ENCODE measurements at regions not wholly inside any gene's neighbourhood (a gene's known extent, or its start where the extent isn't known, plus 50 kb on each side); places are given as distances from the start of the nearest gene placed in this dataset.

DNA sequence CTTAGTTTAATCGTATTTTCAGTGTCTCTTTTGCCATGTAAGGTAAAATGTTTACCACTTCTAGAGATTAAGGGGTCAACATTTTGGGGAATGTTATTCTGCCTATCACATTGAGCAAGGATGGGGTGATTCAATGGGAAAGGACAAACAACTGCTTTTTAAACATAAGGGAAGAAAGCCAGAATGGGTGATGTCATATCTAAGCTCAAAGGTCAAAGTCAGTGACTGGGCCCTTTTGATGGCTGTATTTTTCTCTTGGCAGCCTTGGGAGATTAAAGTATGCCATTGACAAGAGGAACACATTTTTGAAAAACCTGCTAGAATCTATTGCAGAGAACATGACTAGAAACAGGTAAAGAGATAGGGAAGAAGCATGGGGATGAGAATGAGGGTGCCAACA is 477.3 kb upstream of the IRAK1BP1 start:
- no peaks in the 10 kb centered on the region for H3K36me3 ChIP-seq (replicated peaks)
- in situ Hi-C loops (cut with HindIII; ENCODE audit: low pct_ligation_motif_present, low sequenced_read_pairs): no loop called here
- DNase-seq: no peak
- H3K4me3 ChIP-seq (ENCODE audit: low read depth, low read length): no peak overlapping the region
- TF ChIP-seq, protein P1, sequence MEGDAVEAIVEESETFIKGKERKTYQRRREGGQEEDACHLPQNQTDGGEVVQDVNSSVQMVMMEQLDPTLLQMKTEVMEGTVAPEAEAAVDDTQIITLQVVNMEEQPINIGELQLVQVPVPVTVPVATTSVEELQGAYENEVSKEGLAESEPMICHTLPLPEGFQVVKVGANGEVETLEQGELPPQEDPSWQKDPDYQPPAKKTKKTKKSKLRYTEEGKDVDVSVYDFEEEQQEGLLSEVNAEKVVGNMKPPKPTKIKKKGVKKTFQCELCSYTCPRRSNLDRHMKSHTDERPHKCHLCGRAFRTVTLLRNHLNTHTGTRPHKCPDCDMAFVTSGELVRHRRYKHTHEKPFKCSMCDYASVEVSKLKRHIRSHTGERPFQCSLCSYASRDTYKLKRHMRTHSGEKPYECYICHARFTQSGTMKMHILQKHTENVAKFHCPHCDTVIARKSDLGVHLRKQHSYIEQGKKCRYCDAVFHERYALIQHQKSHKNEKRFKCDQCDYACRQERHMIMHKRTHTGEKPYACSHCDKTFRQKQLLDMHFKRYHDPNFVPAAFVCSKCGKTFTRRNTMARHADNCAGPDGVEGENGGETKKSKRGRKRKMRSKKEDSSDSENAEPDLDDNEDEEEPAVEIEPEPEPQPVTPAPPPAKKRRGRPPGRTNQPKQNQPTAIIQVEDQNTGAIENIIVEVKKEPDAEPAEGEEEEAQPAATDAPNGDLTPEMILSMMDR (IDR thresholded peaks at IDR 0.05; ENCODE audit: low read depth, low read length, missing control alignments): no peak
- no peak overlapping the region for H3K27ac ChIP-seq
- H3K27me3 ChIP-seq (replicated peaks): no peaks in the 10 kb centered on the region

DNA sequence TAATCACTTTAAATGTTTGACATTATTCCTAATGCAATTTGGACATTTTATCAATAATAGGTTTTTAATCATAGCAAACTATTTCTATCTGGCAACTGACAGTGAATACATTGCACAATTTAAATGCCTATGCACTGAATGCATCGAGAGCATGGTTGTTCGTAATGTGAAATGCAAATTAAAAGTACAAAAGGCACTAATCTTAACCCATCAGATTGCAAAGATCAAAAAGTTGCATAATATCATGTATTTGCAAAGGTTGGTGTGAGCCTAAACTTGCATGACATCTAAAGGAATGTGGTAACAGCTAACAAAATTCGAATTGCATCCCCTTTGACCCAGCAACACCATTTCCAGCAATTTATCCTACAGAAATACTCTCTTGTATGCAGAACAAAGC is 469.9 kb upstream of the IRAK1BP1 start:
- Histone ChIP-seq H3K4me3 (ENCODE audit: low read depth, low read length) (no peak overlapping the region), H3K36me3 (replicated peaks) (no peaks in the 10 kb centered on the region), H3K27me3 (replicated peaks) (no peaks in the 10 kb centered on the region), H3K27ac (no peak overlapping the region)
- TF ChIP-seq, protein P1 (IDR thresholded peaks at IDR 0.05; ENCODE audit: low read depth, low read length, missing control alignments): no peak
- no peak for DNase-seq
- in situ Hi-C loops (cut with HindIII; ENCODE audit: low pct_ligation_motif_present, low sequenced_read_pairs): no loop called here

DNA sequence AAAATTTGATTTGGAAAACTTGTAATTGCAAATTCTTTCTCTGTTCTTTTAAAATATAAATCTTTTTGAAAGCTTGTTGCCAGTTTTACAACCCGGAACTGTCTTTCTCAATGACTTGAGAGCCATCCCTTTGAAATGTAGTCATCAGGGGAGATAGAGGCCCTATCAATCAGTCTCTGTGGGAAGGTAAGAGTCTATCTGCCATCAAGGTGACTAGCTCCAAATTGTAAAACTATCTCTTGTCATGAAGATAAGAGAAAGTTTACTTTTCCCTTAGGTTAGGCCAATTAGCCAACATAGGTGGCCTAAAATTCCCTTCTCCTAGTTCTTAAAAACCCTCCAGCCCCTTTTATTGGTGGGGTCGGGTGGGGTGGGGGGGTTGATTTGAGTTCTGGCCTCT is 469.1 kb upstream of the IRAK1BP1 start:
- Histone ChIP-seq H3K27me3 (replicated peaks) (no peaks in the 10 kb centered on the region), H3K36me3 (replicated peaks) (no peaks in the 10 kb centered on the region), H3K27ac (no peak overlapping the region), H3K4me3 (ENCODE audit: low read depth, low read length) (no peak overlapping the region)
- in situ Hi-C loops (cut with HindIII; ENCODE audit: low pct_ligation_motif_present, low sequenced_read_pairs): no loop called here
- no peak for DNase-seq
- TF ChIP-seq, protein P1 (IDR thresholded peaks at IDR 0.05; ENCODE audit: low read depth, low read length, missing control alignments): no peak

DNA sequence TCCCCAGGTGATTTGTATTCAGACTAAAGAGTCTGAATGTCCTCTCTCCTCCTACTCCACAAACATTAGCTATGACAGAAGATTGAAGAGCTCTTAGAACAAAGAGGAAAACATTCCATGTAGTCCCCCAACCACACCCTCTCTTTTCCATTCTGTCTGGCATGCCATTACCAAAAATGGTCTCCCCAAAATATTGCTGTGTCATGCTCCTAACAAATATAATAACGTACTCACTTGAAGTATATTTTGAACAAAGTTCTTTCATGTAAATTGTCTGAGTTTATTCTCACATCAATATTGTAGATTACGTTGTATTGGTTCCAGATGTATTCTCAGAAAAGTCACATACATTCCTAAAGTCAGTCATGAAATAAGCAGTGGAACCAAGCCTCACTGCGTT is 467.3 kb upstream of the IRAK1BP1 start:
- Histone ChIP-seq H3K27ac (no peak overlapping the region), H3K27me3 (replicated peaks) (no peaks in the 10 kb centered on the region), H3K4me3 (ENCODE audit: low read depth, low read length) (no peak overlapping the region), H3K36me3 (replicated peaks) (no peaks in the 10 kb centered on the region)
- in situ Hi-C loops (cut with HindIII; ENCODE audit: low pct_ligation_motif_present, low sequenced_read_pairs): no loop called here
- no peak for DNase-seq
- TF ChIP-seq, protein P1 (IDR thresholded peaks at IDR 0.05; ENCODE audit: low read depth, low read length, missing control alignments): no peak

DNA sequence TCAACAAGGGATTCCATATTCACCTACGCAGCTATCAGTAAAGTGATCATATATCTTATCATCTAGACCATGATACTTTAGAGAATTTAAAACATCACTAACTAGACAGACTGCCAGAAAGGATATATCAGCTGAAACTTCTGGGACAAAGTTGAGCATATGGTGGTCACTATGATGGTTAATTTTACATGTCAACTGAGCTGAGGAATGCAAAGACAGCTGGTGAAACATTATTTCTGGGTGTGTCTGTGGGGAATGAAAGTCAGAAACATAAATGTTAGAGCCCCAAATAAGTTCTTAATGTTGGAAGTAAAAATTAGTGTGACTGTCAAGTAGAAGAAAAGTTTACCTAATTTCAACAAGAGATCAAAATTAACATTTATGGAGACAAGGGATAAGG is 440.0 kb upstream of the IRAK1BP1 start:
- in situ Hi-C loops (cut with HindIII; ENCODE audit: low pct_ligation_motif_present, low sequenced_read_pairs): no loop called here
- no peak overlapping the region for H3K4me3 ChIP-seq (ENCODE audit: low read depth, low read length)
- H3K27me3 ChIP-seq (replicated peaks): no peaks in the 10 kb centered on the region
- no peaks in the 10 kb centered on the region for H3K36me3 ChIP-seq (replicated peaks)
- no peak for DNase-seq
- TF ChIP-seq, protein P1 (IDR thresholded peaks at IDR 0.05; ENCODE audit: low read depth, low read length, missing control alignments): no peak
- no peak overlapping the region for H3K27ac ChIP-seq

DNA sequence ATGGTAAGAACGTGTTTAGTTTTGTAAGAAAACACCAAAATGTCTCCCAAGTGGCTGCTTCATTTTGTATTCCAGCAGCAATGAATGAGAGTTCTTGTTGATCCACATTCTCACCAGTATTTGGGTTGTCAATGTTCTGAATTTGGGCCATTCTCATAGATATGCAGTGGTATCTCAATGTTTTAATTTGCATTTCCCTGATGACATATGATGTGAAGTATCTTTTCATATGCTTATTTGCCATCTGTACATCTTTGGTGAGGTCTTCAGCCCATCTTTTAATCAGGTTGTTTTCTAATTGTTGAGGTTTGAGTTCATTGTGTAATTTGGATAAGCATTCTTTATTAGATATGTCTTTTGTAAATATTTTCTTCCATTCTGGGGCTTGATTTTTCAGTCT is 436.8 kb upstream of the IRAK1BP1 start:
- Histone ChIP-seq H3K27ac (no peak overlapping the region), H3K4me3 (ENCODE audit: low read depth, low read length) (no peak overlapping the region)
- TF ChIP-seq, protein P1 (IDR thresholded peaks at IDR 0.05; ENCODE audit: low read depth, low read length, missing control alignments): no peak

More for the DNA sequence above, 436.8 kb upstream of the IRAK1BP1 start:
- DNase-seq: no peak
- Histone ChIP-seq H3K27me3 (replicated peaks) (no peaks in the 10 kb centered on the region), H3K36me3 (replicated peaks) (no peaks in the 10 kb centered on the region)
- in situ Hi-C loops (cut with HindIII; ENCODE audit: low pct_ligation_motif_present, low sequenced_read_pairs): no loop called here

All from brain microvascular endothelial cell (primary cell).